K562 (cell line): ENCODE measurements at regions not wholly inside any gene's neighbourhood (a gene's known extent, or its start where the extent isn't known, plus 50 kb on each side); places are given as distances from the start of the nearest gene placed in this dataset.

ENCODE experiments used
- ATAC-seq: fragments of 200-7000 bp; cut with Tn5 transposase; 3 replicates; pipeline ENCODE4 v1.9.1; 2020; ENCODE audit warnings: moderate library complexity
- BruUV-seq: library from RNA; stranded (reverse); fragments of 400-500 nt; replicated peaks from 2 replicates; lab custom pipeline; 2021; lab: Mats Ljungman, UMichigan
- CTCF ChIA-PET: fragments of 300-600 bp; formaldehyde crosslinking; extraction: SDS; loops from one replicate; lab custom pipeline; 2021; ENCODE audit warnings: low intra/inter-chr PET ratio; lab: Yijun Ruan, JAX
- POLR2A ChIA-PET: fragments of 300-600, 350-650 bp; sonication (Branson Sonifier 250); formaldehyde crosslinking; extraction: SDS; loops from one replicate; lab custom pipeline; 2021; ENCODE audit warnings: antibody characterized with exemption, inconsistent platforms; lab: Yijun Ruan, JAX
- DNase-seq, 4 experiments: peaks; one replicate each; pipeline versions ENCODE4 v3.0.0 to v3.0.0-alpha.2; 2011 to 2018; ENCODE audit warnings: low spot score in 3 of 4, mixed read lengths in 3 of 4; ENCODE audit errors: extremely low read depth in 1 of 4
- FAIRE-seq: peaks from 2 replicates; lab custom pipeline; 2011; peaks lifted over from hg19 to GRCh38; lab: Jason Lieb, UNC
- H2AFZ ChIP-seq: 2 replicates; pipeline ENCODE4 v1.6.0; 2011; ENCODE audit warnings: low read depth, low read length, control low read depth, inconsistent platforms
- H3K27ac ChIP-seq: fragments of 200-600 bp; 3 replicates; pipeline ENCODE4 v1.8.0; 2011; ENCODE audit warnings: low read depth, mild to moderate bottlenecking, control low read depth, inconsistent platforms, low read length, moderate library complexity, mixed read lengths; ENCODE audit errors: extremely low read depth
- H3K27me3 ChIP-seq, 2 experiments: fragments of 300-600 bp in 1 of 2; 2 replicates in 1 of 2; 3 replicates in 1 of 2; pipeline versions ENCODE4 v1.6.0 to v1.8.0; 2011; ENCODE audit warnings: inconsistent platforms in 2 of 2, low read length in 2 of 2, mild to moderate bottlenecking in 1 of 2, mixed read lengths in 1 of 2, moderate library complexity in 1 of 2; ENCODE audit not compliant: control insufficient read depth in 2 of 2, insufficient read depth in 2 of 2
- H3K36me3 ChIP-seq: fragments of 300-600 bp; 3 replicates; pipeline ENCODE4 v1.8.0; 2011; ENCODE audit warnings: mild to moderate bottlenecking, low read length, inconsistent platforms; ENCODE audit not compliant: control insufficient read depth, insufficient read depth
- H3K4me1 ChIP-seq, 2 experiments: fragments of 200-600 bp in 1 of 2; replicated peaks in 1 of 2; 2 replicates in 1 of 2; 3 replicates in 1 of 2; pipeline versions ENCODE4 v1.5.1 to v1.8.0; 2011; ENCODE audit warnings: inconsistent platforms in 2 of 2, low read length in 2 of 2, mild to moderate bottlenecking in 1 of 2, mixed read lengths in 1 of 2, moderate library complexity in 1 of 2; ENCODE audit not compliant: control insufficient read depth in 2 of 2, insufficient read depth in 2 of 2
- H3K4me2 ChIP-seq: 2 replicates; pipeline ENCODE4 v1.6.1; 2011; ENCODE audit warnings: low read length, control low read depth, inconsistent platforms, mixed read lengths; ENCODE audit not compliant: insufficient read depth
- H3K4me3 ChIP-seq: fragments of 200-600 bp; sonication (generic), shearing (Covaris generic); 2 replicates; pipeline ENCODE4 v1.5.1; 2016; ENCODE audit warnings: control low read depth, inconsistent platforms
- H3K79me2 ChIP-seq: fragments of 200-600 bp; 3 replicates; pipeline ENCODE4 v1.8.0; 2011; ENCODE audit warnings: low read length, inconsistent platforms; ENCODE audit not compliant: control insufficient read depth, insufficient read depth
- H3K9ac ChIP-seq, 2 experiments: 2 replicates each; pipeline versions ENCODE4 v1.6.0 to v1.6.1; 2011; ENCODE audit warnings: low read depth in 2 of 2, low read length in 2 of 2, control low read depth in 1 of 2, inconsistent platforms in 1 of 2, mild to moderate bottlenecking in 1 of 2, mixed read lengths in 1 of 2; ENCODE audit not compliant: insufficient read depth in 1 of 2
- H3K9me1 ChIP-seq: one replicate; pipeline ENCODE4 v1.6.0; 2011; ENCODE audit warnings: inconsistent platforms, mild to moderate bottlenecking, low read length, moderate library complexity; ENCODE audit not compliant: control insufficient read depth, insufficient read depth
- H3K9me3 ChIP-seq: replicated peaks from 2 replicates; pipeline ENCODE4 v1.5.1; 2011; ENCODE audit warnings: low read depth, low read length, inconsistent platforms; ENCODE audit not compliant: control insufficient read depth, insufficient read depth
- H4K20me1 ChIP-seq: replicated peaks from 2 replicates; pipeline ENCODE4 v1.6.1; 2011; ENCODE audit warnings: low read length, inconsistent platforms, mixed read lengths; ENCODE audit not compliant: control insufficient read depth, insufficient read depth
- ARID2 ChIP-seq: fragments of 450-650 bp; IDR thresholded peaks from 2 replicates; pipeline ENCODE4 v1.6.1; 2017; ENCODE audit warnings: antibody characterized with exemption, mild to moderate bottlenecking
- GABPB1 ChIP-seq: sonication (generic); formaldehyde crosslinking; IDR thresholded peaks from 2 replicates; pipeline ENCODE4 v1.8.0; 2022; ENCODE audit warnings: mild to moderate bottlenecking, missing genetic modification reagents
- TAF7 ChIP-seq: fragments of 450-650 bp; IDR thresholded peaks from 2 replicates; pipeline ENCODE4 v1.6.1; 2016; ENCODE audit warnings: missing genetic modification characterization, missing compliant biosample characterization
- TBP ChIP-seq: optimal IDR thresholded peaks from 2 replicates; pipeline ENCODE3; 2011; ENCODE audit warnings: low read depth, low read length, improper control_type of control experiment
- ZC3H8 ChIP-seq: fragments of 450-650 bp; IDR thresholded peaks from 2 replicates; pipeline ENCODE4 v1.6.1; 2017
- ZNF134 ChIP-seq: fragments of 250-450 bp; sonication (Bioruptor Pico); conservative IDR thresholded peaks from 2 replicates; pipeline ENCODE4 v1.4.0; 2020
- ZNF174 ChIP-seq: fragments of 250-450 bp; sonication (Bioruptor Pico); IDR thresholded peaks from 2 replicates; pipeline ENCODE4 v1.4.0; 2020; ENCODE audit warnings: mild to moderate bottlenecking
- ZNF41 ChIP-seq: fragments of 250-450 bp; sonication (Bioruptor Pico); conservative IDR thresholded peaks from 2 replicates; pipeline ENCODE4 v1.4.0; 2020; ENCODE audit warnings: mild to moderate bottlenecking
- ZNF778 ChIP-seq: fragments of 450-650 bp; formaldehyde crosslinking; IDR thresholded peaks from 2 replicates; pipeline ENCODE4 v1.4.0; 2020; ENCODE audit warnings: mild to moderate bottlenecking, moderate library complexity
- WGBS: fragments of 100-300 bp; shearing (Covaris generic); methylation state at CpG from one replicate; pipeline ENCODE4 v1.1.6; 2016; ENCODE audit warnings: low coverage, mixed read lengths; ENCODE audit not compliant: insufficient coverage; ENCODE audit errors: missing lambda C conversion rate; 5-methylcytosine and 5-hydroxymethylcytosine counted together
- in situ Hi-C: fragments of 300-500 bp; cut with MboI; formaldehyde crosslinking; loops from 4 replicates; pipeline ENCODE4 v1.15.0; 2018; ENCODE audit warnings: inconsistent platforms, mixed read lengths
- intact Hi-C: fragments of 100-400 bp; cut with micrococcal nuclease; formaldehyde crosslinking; loops from 2 replicates; pipeline ENCODE4 v1.14.2; 2022
- TF ChIP-seq, protein P1 (sequence below): fragments of 450-650 bp; IDR thresholded peaks from 2 replicates; pipeline ENCODE4 v1.6.1; 2017; ENCODE audit warnings: antibody characterized with exemption, mild to moderate bottlenecking
- TF ChIP-seq, protein P2 (sequence below): fragments of 450-650 bp; IDR thresholded peaks from 2 replicates; pipeline ENCODE4 v1.6.1; 2016; ENCODE audit warnings: borderline replicate concordance

DNA sequence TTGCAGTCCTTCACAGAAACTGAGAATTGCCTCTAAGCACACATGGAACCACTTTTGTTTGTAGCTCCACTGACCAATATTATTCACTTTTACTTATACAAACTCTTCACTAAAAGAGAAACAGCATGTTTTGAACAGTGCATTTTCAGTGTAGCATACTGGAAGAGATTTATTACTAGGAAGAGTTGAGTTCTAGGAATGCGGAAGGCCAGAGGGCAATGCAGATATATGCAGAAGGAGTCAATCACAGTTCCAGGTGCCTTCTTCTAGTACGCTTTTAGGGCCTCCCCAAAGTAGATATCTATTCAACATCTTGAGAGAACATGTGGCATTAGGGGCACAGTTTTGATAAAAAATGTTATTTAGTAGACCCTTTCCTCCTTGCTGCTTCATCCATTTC lies 1654.0 kb upstream of the ZEB2 start:
- FAIRE-seq (no peak), ATAC-seq (no peak), DNase-seq (no peak)
- Histone ChIP-seq H3K4me1 (no peaks in the 10 kb centered on the region), H3K9me1 (no peaks in the 10 kb centered on the region), H3K79me2 (no peaks in the 10 kb centered on the region), H3K9ac (no peak overlapping the region), H2AFZ (no peak overlapping the region), H3K36me3 (no peaks in the 10 kb centered on the region), H3K4me3 (no peak overlapping the region), H3K9me3 (no peaks in the 10 kb centered on the region), H3K4me2 (no peak overlapping the region), H3K27ac (no peak overlapping the region), H4K20me1 (no peaks in the 10 kb centered on the region), H3K27me3 (no peaks in the 10 kb centered on the region)
- 8% methylated on average over 2 of the region's 2 CpGs for WGBS
- no peak for TF ChIP-seq ZNF41 (CRISPR knock-in tag)
- no peak for TF ChIP-seq ARID2
- no peak for TF ChIP-seq ZNF174 (CRISPR knock-in tag)
- TF ChIP-seq ZNF778 (CRISPR knock-in tag) = no peak
- no peak for TF ChIP-seq TBP
- no peak for TF ChIP-seq ZNF134 (CRISPR knock-in tag)
- TF ChIP-seq, protein P1, sequence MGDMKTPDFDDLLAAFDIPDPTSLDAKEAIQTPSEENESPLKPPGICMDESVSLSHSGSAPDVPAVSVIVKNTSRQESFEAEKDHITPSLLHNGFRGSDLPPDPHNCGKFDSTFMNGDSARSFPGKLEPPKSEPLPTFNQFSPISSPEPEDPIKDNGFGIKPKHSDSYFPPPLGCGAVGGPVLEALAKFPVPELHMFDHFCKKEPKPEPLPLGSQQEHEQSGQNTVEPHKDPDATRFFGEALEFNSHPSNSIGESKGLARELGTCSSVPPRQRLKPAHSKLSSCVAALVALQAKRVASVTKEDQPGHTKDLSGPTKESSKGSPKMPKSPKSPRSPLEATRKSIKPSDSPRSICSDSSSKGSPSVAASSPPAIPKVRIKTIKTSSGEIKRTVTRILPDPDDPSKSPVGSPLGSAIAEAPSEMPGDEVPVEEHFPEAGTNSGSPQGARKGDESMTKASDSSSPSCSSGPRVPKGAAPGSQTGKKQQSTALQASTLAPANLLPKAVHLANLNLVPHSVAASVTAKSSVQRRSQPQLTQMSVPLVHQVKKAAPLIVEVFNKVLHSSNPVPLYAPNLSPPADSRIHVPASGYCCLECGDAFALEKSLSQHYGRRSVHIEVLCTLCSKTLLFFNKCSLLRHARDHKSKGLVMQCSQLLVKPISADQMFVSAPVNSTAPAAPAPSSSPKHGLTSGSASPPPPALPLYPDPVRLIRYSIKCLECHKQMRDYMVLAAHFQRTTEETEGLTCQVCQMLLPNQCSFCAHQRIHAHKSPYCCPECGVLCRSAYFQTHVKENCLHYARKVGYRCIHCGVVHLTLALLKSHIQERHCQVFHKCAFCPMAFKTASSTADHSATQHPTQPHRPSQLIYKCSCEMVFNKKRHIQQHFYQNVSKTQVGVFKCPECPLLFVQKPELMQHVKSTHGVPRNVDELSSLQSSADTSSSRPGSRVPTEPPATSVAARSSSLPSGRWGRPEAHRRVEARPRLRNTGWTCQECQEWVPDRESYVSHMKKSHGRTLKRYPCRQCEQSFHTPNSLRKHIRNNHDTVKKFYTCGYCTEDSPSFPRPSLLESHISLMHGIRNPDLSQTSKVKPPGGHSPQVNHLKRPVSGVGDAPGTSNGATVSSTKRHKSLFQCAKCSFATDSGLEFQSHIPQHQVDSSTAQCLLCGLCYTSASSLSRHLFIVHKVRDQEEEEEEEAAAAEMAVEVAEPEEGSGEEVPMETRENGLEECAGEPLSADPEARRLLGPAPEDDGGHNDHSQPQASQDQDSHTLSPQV = no peak
- TF ChIP-seq ZC3H8 = no peak
- TF ChIP-seq, protein P2, sequence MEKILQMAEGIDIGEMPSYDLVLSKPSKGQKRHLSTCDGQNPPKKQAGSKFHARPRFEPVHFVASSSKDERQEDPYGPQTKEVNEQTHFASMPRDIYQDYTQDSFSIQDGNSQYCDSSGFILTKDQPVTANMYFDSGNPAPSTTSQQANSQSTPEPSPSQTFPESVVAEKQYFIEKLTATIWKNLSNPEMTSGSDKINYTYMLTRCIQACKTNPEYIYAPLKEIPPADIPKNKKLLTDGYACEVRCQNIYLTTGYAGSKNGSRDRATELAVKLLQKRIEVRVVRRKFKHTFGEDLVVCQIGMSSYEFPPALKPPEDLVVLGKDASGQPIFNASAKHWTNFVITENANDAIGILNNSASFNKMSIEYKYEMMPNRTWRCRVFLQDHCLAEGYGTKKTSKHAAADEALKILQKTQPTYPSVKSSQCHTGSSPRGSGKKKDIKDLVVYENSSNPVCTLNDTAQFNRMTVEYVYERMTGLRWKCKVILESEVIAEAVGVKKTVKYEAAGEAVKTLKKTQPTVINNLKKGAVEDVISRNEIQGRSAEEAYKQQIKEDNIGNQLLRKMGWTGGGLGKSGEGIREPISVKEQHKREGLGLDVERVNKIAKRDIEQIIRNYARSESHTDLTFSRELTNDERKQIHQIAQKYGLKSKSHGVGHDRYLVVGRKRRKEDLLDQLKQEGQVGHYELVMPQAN = no peak
- no peak for TF ChIP-seq TAF7 (tag)
- TF ChIP-seq GABPB1 = no peak
- BruUV-seq = no TSS peak
- ChIA-PET CTCF (no interaction called here), POLR2A (no interaction called here)
- in situ Hi-C loops = no loop called here
- intact Hi-C loops = no loop called here
